ENCODE measurements at regions not wholly inside any gene's neighbourhood (a gene's known extent, or its start where the extent isn't known, plus 50 kb on each side); places are given as distances from the start of the nearest gene placed in this dataset.

DNA sequence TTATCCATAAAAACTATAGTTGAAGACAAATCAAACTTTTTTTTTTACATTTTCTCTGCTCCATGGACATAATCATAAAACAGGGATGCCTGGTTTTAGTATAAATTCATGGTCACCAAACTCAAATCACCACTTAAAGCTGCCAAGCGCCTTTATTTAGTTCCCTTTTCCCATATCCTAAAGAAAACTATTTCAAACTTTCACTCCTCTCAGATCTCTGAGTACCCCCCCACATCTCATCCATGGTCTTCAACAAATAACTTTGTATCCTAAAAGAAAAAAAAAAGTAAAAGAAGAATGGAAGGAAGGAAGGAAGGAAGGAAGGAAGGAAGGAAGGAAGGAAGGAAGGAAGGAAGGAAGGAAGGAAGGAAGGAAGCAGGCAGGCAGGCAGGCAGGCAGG is 1438.7 kb downstream of the C4orf33 start (continued):
- TF ChIP-seq REST (IDR thresholded peaks at IDR 0.05), result no peak

GRCh38 chr4:130542953-130543352 is 1447.0 kb downstream of the C4orf33 start:
- Histone ChIP-seq H3K4me1 (ENCODE audit: control insufficient read depth in 4 of 4, insufficient read depth in 4 of 4, low read length in 3 of 4) (no peaks in the 10 kb centered on the region), H3K27ac (ENCODE audit: low read depth in 1 of 2, low read length in 2 of 2) (no peak overlapping the region), H3K27me3 (ENCODE audit: control insufficient read depth in 4 of 4, insufficient read depth in 4 of 4, low read length in 3 of 4) (peaks cover 0 to 3% (median 0%) of the 10 kb centered on the region in 4 donors), H3K9me3 (ENCODE audit: control insufficient read depth in 4 of 4, low read length in 3 of 4) (no peaks in the 10 kb centered on the region), H3K4me3 (ENCODE audit: low read depth in 1 of 3, low read length in 3 of 3) (no peak overlapping the region), H3K36me3 (ENCODE audit: control insufficient read depth in 4 of 4, insufficient read depth in 3 of 4, low read depth in 1 of 4, low read length in 3 of 4) (no peaks in the 10 kb centered on the region), H3K9ac (ENCODE audit: low read depth in 1 of 2, low read length in 2 of 2) (no peak overlapping the region)
- no peak for DNase-seq (ENCODE audit: low spot score)
- 90% methylated on average over 6 of the region's 6 CpGs for WGBS
- TF ChIP-seq FOXA1 (IDR thresholded peaks at IDR 0.05) (no peak), MAX (IDR thresholded peaks at IDR 0.05) (no peak), JUND (IDR thresholded peaks at IDR 0.05) (no peak), TAF1 (conservative IDR thresholded peaks at IDR 0.05) (no peak), REST (IDR thresholded peaks at IDR 0.05) (no peak), RXRA (IDR thresholded peaks at IDR 0.05) (no peak), HNF4A (conservative IDR thresholded peaks at IDR 0.05) (no peak), RAD21 (IDR thresholded peaks at IDR 0.05) (no peak), EGR1 (IDR thresholded peaks at IDR 0.05; ENCODE audit: low read depth in 2 of 2) (no peak), SP1 (IDR thresholded peaks at IDR 0.05) (no peak), FOXA2 (IDR thresholded peaks at IDR 0.05) (no peak), NR2F2 (IDR thresholded peaks at IDR 0.05) (no peak), HNF4G (IDR thresholded peaks at IDR 0.05) (no peak), YY1 (IDR thresholded peaks at IDR 0.05) (no peak)
- TF ChIP-seq, protein P1, sequence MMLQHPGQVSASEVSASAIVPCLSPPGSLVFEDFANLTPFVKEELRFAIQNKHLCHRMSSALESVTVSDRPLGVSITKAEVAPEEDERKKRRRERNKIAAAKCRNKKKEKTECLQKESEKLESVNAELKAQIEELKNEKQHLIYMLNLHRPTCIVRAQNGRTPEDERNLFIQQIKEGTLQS (IDR thresholded peaks at IDR 0.05), result no peak
- TF ChIP-seq, protein P2, sequence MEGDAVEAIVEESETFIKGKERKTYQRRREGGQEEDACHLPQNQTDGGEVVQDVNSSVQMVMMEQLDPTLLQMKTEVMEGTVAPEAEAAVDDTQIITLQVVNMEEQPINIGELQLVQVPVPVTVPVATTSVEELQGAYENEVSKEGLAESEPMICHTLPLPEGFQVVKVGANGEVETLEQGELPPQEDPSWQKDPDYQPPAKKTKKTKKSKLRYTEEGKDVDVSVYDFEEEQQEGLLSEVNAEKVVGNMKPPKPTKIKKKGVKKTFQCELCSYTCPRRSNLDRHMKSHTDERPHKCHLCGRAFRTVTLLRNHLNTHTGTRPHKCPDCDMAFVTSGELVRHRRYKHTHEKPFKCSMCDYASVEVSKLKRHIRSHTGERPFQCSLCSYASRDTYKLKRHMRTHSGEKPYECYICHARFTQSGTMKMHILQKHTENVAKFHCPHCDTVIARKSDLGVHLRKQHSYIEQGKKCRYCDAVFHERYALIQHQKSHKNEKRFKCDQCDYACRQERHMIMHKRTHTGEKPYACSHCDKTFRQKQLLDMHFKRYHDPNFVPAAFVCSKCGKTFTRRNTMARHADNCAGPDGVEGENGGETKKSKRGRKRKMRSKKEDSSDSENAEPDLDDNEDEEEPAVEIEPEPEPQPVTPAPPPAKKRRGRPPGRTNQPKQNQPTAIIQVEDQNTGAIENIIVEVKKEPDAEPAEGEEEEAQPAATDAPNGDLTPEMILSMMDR (IDR thresholded peaks at IDR 0.05; ENCODE audit: low read depth, low read length, missing input control), result no peak
- TF ChIP-seq, protein P3, sequence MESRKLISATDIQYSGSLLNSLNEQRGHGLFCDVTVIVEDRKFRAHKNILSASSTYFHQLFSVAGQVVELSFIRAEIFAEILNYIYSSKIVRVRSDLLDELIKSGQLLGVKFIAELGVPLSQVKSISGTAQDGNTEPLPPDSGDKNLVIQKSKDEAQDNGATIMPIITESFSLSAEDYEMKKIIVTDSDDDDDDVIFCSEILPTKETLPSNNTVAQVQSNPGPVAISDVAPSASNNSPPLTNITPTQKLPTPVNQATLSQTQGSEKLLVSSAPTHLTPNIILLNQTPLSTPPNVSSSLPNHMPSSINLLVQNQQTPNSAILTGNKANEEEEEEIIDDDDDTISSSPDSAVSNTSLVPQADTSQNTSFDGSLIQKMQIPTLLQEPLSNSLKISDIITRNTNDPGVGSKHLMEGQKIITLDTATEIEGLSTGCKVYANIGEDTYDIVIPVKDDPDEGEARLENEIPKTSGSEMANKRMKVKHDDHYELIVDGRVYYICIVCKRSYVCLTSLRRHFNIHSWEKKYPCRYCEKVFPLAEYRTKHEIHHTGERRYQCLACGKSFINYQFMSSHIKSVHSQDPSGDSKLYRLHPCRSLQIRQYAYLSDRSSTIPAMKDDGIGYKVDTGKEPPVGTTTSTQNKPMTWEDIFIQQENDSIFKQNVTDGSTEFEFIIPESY (IDR thresholded peaks at IDR 0.05), result no peak
